ENCODE measurements at regions not wholly inside any gene's neighbourhood (a gene's known extent, or its start where the extent isn't known, plus 50 kb on each side); places are given as distances from the start of the nearest gene placed in this dataset.

GRCh38 chr9:16221822-16222547 lies 648.5 kb downstream of the BNC2 start:
- no peak for TF ChIP-seq CTCF (conservative IDR thresholded peaks at IDR 0.05 in 1 of 2, IDR thresholded peaks at IDR 0.05 in 1 of 2; ENCODE audit: low read depth in 1 of 2, low read length in 2 of 2)
- TF ChIP-seq EZH2 (IDR thresholded peaks at IDR 0.05; ENCODE audit: low read length, missing control alignments), result no peak

Measured in fibroblast of lung (primary cell).